GM12875 (cell line): ENCODE measurements at regions not wholly inside any gene's neighbourhood (a gene's known extent, or its start where the extent isn't known, plus 50 kb on each side); places are given as distances from the start of the nearest gene placed in this dataset.

Source experiments
- H3K4me3 ChIP-seq: one replicate; pipeline ENCODE4 v1.5.1; 2011; ENCODE audit warnings: low read depth, low read length, control low read depth
- TF ChIP-seq, protein P1 (sequence below): IDR thresholded peaks from 2 replicates; pipeline ENCODE4 v1.5.1; 2011; ENCODE audit warnings: low read depth, mild to moderate bottlenecking, control low read depth, inconsistent platforms, low read length, moderate library complexity, borderline replicate concordance; ENCODE audit not compliant: insufficient read depth

DNA sequence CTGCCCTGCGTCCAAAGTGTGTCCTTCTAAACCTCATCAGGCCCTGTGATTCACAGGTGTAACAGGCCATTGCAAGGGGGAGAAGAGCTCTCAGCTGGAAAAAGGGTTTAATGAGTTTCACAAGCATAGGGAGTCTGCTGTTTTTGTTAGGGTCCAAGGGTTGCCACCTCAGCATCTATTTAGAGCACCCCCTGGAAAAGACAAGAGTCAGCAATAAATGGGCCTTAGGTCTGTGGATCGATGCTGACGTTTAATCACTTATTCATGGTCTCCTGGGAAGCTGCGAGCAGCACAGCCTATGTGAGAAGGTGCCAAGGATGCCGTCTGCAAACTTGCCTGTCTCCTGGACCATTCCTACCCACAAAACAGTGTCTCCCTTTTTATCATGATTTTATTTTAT lies 78.4 kb upstream of the BAIAP2L1 start:
- TF ChIP-seq, protein P1, sequence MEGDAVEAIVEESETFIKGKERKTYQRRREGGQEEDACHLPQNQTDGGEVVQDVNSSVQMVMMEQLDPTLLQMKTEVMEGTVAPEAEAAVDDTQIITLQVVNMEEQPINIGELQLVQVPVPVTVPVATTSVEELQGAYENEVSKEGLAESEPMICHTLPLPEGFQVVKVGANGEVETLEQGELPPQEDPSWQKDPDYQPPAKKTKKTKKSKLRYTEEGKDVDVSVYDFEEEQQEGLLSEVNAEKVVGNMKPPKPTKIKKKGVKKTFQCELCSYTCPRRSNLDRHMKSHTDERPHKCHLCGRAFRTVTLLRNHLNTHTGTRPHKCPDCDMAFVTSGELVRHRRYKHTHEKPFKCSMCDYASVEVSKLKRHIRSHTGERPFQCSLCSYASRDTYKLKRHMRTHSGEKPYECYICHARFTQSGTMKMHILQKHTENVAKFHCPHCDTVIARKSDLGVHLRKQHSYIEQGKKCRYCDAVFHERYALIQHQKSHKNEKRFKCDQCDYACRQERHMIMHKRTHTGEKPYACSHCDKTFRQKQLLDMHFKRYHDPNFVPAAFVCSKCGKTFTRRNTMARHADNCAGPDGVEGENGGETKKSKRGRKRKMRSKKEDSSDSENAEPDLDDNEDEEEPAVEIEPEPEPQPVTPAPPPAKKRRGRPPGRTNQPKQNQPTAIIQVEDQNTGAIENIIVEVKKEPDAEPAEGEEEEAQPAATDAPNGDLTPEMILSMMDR: no peak
- no peak overlapping the region for H3K4me3 ChIP-seq

GRCh38 chr7:98475352-98475751 lies 74.5 kb upstream of the BAIAP2L1 start:
- no peak overlapping the region for H3K4me3 ChIP-seq
- TF ChIP-seq, protein P1: no peak

DNA sequence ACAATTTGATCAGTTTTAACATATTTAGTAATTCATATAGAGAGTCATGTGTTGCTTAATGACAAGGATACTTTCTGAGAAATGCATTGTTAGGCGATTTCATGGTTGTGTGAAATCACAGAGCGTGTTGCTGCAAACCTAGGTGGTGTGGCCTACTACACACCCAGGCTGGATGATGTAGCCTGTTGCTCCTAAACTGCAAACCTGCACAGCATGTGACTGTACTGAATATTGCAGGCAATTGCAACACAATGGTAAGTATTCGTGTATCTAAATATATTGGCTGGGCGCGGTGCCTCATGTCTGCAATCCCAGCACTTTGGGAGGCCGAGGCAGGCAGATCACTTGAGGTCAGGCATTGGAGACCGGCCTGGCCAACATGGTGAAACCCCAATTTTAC lies 73.7 kb upstream of the BAIAP2L1 start:
- TF ChIP-seq, protein P1: no peak
- H3K4me3 ChIP-seq: no peak overlapping the region

GRCh38 chr7:98472521-98472954 lies 71.6 kb upstream of the BAIAP2L1 start:
- TF ChIP-seq, protein P1: no peak
- H3K4me3 ChIP-seq: no peak overlapping the region

DNA sequence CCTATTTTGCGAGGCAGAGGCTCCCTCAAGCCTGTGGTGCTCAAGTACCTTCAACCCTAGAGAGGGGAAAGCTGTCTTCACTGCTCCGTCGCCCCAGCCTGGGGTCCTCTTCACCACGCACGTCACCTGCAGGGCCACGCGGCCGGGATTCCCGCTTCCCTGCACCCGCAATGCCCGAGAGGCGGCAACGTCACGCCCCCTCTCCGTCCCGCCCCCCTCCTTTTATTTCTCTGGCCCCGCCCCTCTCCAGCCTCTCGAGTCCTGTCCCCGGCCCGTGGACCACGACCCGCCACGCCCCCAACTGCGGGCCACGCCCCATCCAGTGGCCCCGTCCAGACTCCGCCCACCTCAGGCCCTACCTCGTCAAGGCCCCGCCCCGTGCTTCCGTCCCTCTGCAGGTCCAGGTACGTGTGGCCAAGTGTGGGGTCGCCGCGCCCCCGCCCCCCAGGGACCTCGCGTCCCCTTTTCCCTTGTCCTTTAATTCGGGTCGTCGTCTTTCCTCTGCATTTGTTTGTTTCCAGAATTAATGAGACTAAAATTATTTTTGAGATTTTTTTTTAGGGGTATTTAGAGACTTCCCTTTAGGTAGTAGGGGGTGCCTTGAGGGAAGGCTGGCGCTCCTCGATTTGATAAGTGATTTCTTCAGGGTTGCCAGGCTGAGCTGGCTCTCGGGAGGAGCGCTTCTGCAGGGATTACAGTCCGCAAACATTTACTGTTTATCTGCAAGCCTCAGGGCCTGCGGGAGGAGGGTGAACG lies 69.8 kb upstream of the BAIAP2L1 start:
- TF ChIP-seq, protein P1: no peak
- no peak overlapping the region for H3K4me3 ChIP-seq

GRCh38 chr7:98469088-98469487 lies 68.2 kb upstream of the BAIAP2L1 start:
- TF ChIP-seq, protein P1: no peak
- H3K4me3 ChIP-seq: no peak overlapping the region
